ENCODE measurements at regions not wholly inside any gene's neighbourhood (a gene's known extent, or its start where the extent isn't known, plus 50 kb on each side); places are given as distances from the start of the nearest gene placed in this dataset.

DNA sequence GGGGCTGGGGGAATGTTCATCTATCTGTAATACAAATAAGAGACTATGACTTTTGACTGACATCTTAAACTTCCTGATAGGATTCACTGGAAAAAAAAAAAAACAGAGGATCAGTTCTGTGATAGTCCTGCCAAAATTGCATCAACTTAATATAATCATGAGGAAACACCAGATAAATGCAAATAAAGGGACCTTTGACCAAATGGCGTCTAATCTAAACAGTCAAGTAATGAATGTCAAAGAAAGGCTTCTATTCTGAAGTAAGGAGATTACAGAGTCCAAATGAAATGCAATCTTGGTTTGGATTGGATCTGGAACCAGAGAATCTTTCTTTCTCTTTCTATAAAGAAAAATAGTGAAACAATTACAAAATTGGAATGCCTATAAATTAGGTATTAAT is 513.4 kb downstream of the KCNT2 start:
- TF ChIP-seq, protein P1, sequence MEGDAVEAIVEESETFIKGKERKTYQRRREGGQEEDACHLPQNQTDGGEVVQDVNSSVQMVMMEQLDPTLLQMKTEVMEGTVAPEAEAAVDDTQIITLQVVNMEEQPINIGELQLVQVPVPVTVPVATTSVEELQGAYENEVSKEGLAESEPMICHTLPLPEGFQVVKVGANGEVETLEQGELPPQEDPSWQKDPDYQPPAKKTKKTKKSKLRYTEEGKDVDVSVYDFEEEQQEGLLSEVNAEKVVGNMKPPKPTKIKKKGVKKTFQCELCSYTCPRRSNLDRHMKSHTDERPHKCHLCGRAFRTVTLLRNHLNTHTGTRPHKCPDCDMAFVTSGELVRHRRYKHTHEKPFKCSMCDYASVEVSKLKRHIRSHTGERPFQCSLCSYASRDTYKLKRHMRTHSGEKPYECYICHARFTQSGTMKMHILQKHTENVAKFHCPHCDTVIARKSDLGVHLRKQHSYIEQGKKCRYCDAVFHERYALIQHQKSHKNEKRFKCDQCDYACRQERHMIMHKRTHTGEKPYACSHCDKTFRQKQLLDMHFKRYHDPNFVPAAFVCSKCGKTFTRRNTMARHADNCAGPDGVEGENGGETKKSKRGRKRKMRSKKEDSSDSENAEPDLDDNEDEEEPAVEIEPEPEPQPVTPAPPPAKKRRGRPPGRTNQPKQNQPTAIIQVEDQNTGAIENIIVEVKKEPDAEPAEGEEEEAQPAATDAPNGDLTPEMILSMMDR (IDR thresholded peaks at IDR 0.05; ENCODE audit: insufficient read depth, low read length, missing control alignments), result no peak
- ChIA-PET CTCF (no interaction called here), POLR2A (no interaction called here)
- no peak for DNase-seq (ENCODE audit: low read depth, low spot score)
- no peak overlapping the region for H3K4me3 ChIP-seq (ENCODE audit: low read depth, low read length)

DNA sequence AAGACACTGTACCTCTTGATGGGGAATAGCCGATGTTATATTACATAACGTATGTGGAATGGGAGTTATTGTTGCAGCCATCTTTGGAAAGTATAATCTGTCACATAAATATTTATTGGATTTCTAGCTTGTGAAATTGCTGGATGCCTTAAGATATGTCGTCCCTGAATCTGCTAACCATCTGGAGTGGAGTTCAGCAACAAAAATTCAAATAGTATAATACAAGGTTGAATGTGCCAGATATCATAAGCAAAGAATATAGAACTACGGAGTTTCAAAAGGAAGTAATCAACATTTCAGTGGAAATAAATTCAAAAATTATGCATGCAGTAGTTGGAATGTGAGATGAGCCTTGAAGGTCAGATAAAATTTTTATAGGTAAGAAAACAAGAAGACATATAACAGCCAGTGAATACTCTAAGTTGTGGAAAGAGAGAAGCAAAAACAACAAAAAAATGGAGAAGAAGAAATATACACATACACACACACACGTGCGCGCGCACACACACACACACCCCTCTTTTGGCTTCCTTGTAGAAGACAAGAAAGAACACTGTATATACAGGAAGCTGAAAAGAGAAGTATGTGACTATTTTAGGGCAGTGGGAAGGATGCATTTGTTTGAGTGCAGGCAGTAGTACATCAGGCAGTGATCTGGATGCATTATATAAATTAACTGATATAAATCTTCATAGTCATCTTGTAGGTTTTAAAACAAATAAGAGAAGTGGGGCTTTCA is 516.7 kb downstream of the KCNT2 start:
- ChIA-PET CTCF (no interaction called here), POLR2A (no interaction called here)
- TF ChIP-seq, protein P1 (IDR thresholded peaks at IDR 0.05; ENCODE audit: insufficient read depth, low read length, missing control alignments), result no peak
- DNase-seq (ENCODE audit: low read depth, low spot score), result no peak
- H3K4me3 ChIP-seq (ENCODE audit: low read depth, low read length), result no peak overlapping the region

DNA sequence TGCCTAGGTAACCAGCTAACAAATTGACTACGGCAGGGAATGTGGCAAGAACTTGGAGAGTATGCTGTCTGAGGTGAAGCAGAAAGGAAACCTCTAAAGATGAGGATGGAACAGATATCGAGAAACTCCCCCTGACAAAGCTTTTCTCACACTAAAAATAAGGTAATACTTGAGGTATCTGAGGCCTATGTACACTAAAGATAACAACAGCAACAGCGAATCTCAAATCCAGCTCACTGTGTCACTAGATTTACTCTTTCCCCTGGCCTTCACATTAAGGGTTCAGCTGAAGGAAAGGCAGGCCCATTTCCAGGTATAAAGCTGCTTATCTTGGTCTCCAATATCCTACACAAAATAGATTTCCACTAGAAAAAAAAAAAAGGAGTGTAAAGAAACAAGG is 518.0 kb downstream of the KCNT2 start:
- CTCF ChIA-PET, result no interaction called here
- TF ChIP-seq, protein P1 (IDR thresholded peaks at IDR 0.05; ENCODE audit: insufficient read depth, low read length, missing control alignments), result no peak
- DNase-seq (ENCODE audit: low read depth, low spot score), result no peak
- no peak overlapping the region for H3K4me3 ChIP-seq (ENCODE audit: low read depth, low read length)
- POLR2A ChIA-PET, result no interaction called here

DNA sequence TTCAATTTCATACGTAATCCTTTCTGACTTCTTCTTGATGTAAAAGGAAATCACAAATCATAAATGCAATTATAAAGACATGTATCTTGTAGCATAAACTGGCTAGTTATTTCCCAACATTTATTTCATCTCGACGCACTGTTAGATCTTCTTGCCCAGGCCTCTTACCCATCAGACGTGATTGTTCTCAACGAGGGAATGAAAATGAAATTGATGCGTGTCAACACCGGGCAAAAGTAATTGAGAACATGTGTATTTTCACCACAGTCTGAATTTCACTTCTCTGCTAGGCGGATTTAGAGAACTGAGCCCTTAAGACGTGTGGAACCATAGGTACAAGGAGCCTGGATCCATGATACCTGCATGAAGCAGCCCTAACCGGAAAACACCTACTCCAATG is 519.7 kb downstream of the KCNT2 start:
- ChIA-PET CTCF (no interaction called here), POLR2A (no interaction called here)
- no peak for DNase-seq (ENCODE audit: low read depth, low spot score)
- H3K4me3 ChIP-seq (ENCODE audit: low read depth, low read length), result no peak overlapping the region
- TF ChIP-seq, protein P1 (IDR thresholded peaks at IDR 0.05; ENCODE audit: insufficient read depth, low read length, missing control alignments), result no peak

DNA sequence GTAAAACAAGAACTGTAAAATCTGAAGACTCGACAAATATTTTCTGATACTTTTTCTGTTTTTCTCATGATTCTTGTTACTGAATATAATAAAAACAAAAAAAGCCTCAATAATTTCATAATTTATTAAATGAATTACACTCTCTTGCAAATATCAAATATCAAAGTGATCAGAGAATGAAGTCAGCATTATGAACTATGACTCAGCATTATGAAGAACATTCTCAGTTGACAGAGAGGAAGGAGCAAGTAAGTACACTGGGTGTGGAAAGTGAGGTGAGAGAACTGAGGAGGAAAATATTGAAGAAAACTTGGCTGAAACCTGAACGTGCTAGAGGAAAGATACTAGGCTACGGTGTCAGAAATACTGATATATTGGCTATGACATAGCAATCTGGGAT is 529.5 kb downstream of the KCNT2 start:
- no peak overlapping the region for H3K4me3 ChIP-seq (ENCODE audit: low read depth, low read length)
- DNase-seq (ENCODE audit: low read depth, low spot score), result no peak
- TF ChIP-seq, protein P1 (IDR thresholded peaks at IDR 0.05; ENCODE audit: insufficient read depth, low read length, missing control alignments), result no peak
- ChIA-PET POLR2A (no interaction called here), CTCF (no interaction called here)

DNA sequence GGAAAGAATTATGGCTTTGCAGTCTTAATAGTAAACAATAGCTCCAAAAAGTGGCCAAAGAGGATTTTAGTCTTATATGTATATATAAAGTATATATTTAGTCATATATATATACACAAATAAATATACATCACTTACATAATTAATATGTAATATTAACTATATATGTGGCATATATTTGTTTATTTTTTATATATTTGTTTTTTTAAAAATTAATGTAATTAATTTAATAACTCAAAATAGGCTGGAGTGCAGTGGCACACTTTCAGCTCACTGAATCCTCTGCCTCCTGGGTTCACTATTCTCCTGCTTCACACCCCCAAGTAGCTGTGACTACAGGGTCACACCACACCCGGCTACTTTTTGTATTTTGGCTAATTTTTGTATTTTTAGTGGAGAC is 532.6 kb downstream of the KCNT2 start:
- POLR2A ChIA-PET, result no interaction called here
- CTCF ChIA-PET, result no interaction called here

More for the DNA sequence above, 532.6 kb downstream of the KCNT2 start:
- H3K4me3 ChIP-seq (ENCODE audit: low read depth, low read length), result no peak overlapping the region
- TF ChIP-seq, protein P1 (IDR thresholded peaks at IDR 0.05; ENCODE audit: insufficient read depth, low read length, missing control alignments), result no peak
- no peak for DNase-seq (ENCODE audit: low read depth, low spot score)

Measured in AG04449 (cell line).